HL-60 (cell line): ENCODE measurements at regions not wholly inside any gene's neighbourhood (a gene's known extent, or its start where the extent isn't known, plus 50 kb on each side); places are given as distances from the start of the nearest gene placed in this dataset.

Experiments used
- DNase-seq, 2 experiments: peaks; one replicate each; pipeline ENCODE4 v3.0.0-alpha.2; 2010 to 2020; ENCODE audit warnings: low read depth in 1 of 2, low spot score in 1 of 2
- H3K27ac ChIP-seq: fragments of 250-450 bp; sonication (Bioruptor Pico); replicated peaks from 2 replicates; pipeline ENCODE4 v1.5.1; 2020; ENCODE audit warnings: mild to moderate bottlenecking, moderate library complexity
- H3K27me3 ChIP-seq: fragments of 250-450 bp; sonication (Bioruptor Pico); 2 replicates; pipeline ENCODE4 v1.5.1; 2021; ENCODE audit warnings: mild to moderate bottlenecking, moderate library complexity; ENCODE audit not compliant: insufficient read depth, poor library complexity, severe bottlenecking
- H3K4me3 ChIP-seq: replicated peaks from 2 replicates; pipeline ENCODE4 v1.5.1; 2011; ENCODE audit warnings: mild to moderate bottlenecking, control low read depth, low read length; ENCODE audit not compliant: insufficient read depth
- CTCF ChIP-seq: IDR thresholded peaks from one replicate; pipeline ENCODE4 v1.5.1; 2011; ENCODE audit warnings: low read length, control low read depth, inconsistent platforms; ENCODE audit not compliant: insufficient read depth
- GABPA ChIP-seq: IDR thresholded peaks from 2 replicates; pipeline ENCODE4 v1.6.1; 2012; ENCODE audit warnings: low read depth
- POLR2AphosphoS5 ChIP-seq: IDR thresholded peaks from 2 replicates; pipeline ENCODE4 v1.6.1; 2012; ENCODE audit warnings: low read depth
- REST ChIP-seq: IDR thresholded peaks from 2 replicates; pipeline ENCODE4 v1.6.1; 2012; ENCODE audit warnings: low read depth; ENCODE audit not compliant: insufficient replicate concordance
- SPI1 ChIP-seq: IDR thresholded peaks from 2 replicates; pipeline ENCODE4 v1.6.1; 2012; ENCODE audit warnings: low read depth, mild to moderate bottlenecking, borderline replicate concordance

GRCh38 chr6:84390851-84391250, 163.4 kb upstream of the CEP162 start:
- DNase-seq, result no peak

GRCh38 chr6:84390334-84390733, 162.9 kb upstream of the CEP162 start:
- no peak for TF ChIP-seq CTCF
- no peak for TF ChIP-seq REST
- TF ChIP-seq POLR2AphosphoS5, result no peak
- TF ChIP-seq SPI1, result no peak
- TF ChIP-seq GABPA, result no peak
- DNase-seq, result no peak
- H3K27me3 ChIP-seq, result no peaks in the 10 kb centered on the region
- H3K27ac ChIP-seq, result no peak overlapping the region
- H3K4me3 ChIP-seq, result no peak overlapping the region

More at GRCh38 chr6:84390851-84391250, 163.4 kb upstream of the CEP162 start:
- H3K27me3 ChIP-seq, result no peaks in the 10 kb centered on the region
- H3K4me3 ChIP-seq, result no peak overlapping the region
- no peak overlapping the region for H3K27ac ChIP-seq
- TF ChIP-seq REST, result no peak

GRCh38 chr6:84379142-84379541, 151.7 kb upstream of the CEP162 start:
- Histone ChIP-seq H3K4me3 (no peak overlapping the region), H3K27me3 (no peaks in the 10 kb centered on the region), H3K27ac (no peak overlapping the region)
- DNase-seq, result no peak
- TF ChIP-seq REST, result no peak
- no peak for TF ChIP-seq POLR2AphosphoS5
- TF ChIP-seq CTCF, result no peak
- no peak for TF ChIP-seq GABPA

- no peak for DNase-seq
- TF ChIP-seq GABPA, result no peak
- no peak for TF ChIP-seq POLR2AphosphoS5
- TF ChIP-seq REST, result no peak
- TF ChIP-seq CTCF, result no peak
- no peak for TF ChIP-seq SPI1
- Histone ChIP-seq H3K27ac (no peak overlapping the region), H3K4me3 (no peak overlapping the region), H3K27me3 (no peaks in the 10 kb centered on the region)
Observed at GRCh38 chr6:84372290-84372689, 144.8 kb upstream of the CEP162 start.
